H4 (cell line): ENCODE measurements at regions not wholly inside any gene's neighbourhood (a gene's known extent, or its start where the extent isn't known, plus 50 kb on each side); places are given as distances from the start of the nearest gene placed in this dataset.
"Not testable (repeated sequence)": the region's sequence is repeated elsewhere in the genome, so short reads cannot be mapped to it uniquely, and the experiment has no call there.

Experiments used
- DNase-seq: peaks from one replicate; pipeline ENCODE4 v3.0.0-alpha.2; 2015; ENCODE audit warnings: low spot score

DNA sequence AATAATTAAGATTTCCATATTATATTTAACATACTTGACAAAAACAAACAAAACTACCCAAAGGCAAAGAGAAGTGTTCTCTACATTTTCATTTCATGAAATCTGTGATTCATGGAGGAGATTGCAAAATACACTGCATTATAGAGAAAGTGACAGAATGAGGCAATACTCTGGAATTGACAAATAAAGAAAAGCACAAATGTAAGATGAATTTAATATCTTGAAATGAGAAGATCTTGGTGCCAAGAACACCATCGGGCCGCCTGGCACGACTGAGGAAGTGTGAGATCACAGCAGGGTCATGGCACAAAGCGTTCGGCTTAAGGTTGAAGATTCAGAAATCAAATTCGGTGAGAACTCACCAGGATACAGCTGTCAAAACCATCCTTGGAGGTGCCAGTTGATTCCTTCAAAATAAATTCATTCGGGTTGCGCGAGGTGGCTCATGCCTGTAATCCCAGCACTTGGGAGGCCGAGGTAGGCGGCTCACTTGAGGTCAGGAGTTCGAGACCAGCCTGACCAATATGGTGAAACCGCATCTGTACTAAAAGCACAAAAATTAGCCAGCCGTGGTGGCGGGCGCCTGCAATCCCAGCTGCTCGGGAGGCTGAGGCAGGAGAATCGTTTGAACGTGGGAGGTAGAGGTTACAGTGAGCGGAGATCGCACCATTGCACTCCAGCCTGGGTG, 174.0 kb upstream of the PFKP start:
- no peak for DNase-seq

DNA sequence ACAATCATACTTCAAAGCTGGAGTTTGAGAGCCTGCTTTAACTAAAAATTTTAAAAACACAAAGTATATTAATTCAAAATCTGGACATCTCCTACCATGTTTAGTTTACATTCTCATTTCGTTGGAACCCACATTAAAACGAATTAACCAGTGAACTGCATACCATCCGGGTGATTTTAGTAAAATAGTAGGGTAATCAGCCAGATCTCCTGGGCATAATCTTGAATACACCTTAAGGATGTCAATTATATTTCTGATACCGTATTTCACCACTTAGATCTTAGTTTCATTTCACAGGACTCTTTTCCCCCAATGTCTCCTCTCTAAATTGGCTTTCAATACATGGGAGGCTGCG, 175.6 kb upstream of the PFKP start:
- DNase-seq: no peak

DNA sequence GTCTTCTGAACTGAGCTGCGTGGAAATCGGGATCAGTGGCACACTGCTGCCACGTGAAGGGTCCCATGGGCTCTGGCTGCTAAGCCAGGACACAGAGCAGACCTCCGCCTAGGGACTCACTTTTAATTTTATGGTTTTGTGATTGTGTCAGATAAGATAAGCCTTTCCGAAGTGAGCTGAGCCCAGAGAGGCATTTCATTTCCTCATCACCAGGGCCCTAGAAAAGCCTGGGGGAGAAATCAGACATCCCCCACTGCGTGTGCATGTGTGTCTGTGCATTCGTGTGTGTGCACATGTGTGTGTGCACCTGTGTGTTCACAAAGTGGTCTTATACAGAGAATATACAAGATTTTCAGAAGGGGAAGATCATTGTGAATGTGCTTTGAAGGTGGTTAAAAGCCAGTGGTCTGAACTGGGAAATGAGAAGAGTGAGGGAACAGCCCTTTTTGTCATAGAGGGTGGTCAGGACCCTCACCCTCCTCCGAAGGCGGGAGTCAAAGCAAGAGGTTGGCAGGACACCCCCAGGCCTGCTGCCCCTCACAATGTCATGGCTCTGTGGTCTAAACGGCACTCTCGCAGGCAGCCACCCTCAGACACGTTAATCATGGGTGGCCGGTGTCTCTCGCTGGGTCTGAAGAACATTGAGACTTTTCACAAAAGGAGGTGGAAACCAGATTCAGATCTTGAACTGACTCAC, 176.1 kb upstream of the PFKP start:
- DNase-seq: no peak

DNA sequence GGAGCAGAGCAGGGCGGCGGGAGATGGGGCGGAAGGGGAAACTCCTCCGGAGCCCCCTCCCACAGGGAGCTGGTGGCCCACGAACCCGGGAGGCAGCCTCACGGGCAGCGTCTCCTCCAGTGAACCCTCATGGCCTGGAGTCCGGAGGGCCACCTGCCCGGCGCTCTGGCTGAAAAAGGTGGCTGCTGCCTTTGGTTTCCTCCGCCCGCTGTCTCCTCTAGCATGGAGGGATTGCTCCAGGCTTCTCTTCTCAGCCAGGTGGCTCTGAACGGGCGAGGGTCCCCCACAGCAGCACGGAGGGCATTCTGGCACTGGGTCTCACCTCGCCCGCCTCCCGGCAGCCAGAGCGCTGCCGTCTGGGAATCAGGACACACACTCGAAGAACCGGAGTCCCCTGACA, 177.3 kb upstream of the PFKP start:
- no peak for DNase-seq

DNA sequence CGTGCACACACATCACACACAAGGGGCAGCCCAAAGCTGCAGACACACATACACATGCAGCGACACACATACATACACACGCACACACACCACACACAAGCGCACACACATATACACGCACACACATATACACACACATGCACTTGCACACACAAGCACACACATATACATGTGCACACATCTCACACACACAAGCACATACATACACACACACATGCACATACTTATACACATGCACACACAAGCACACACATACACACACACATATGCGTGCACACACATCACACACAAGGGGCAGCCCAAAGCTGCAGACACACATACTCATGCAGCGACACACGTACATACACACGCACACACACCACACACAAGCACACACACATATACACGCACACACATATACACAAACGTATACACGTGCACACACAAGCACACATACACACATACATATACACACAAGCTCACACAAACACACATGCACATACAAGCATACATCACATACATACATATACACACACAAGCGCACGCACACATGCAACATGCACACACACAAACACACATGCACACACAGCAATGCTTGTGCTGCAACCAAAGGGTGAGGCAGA, 178.8 kb upstream of the PFKP start:
- no peak for DNase-seq

DNA sequence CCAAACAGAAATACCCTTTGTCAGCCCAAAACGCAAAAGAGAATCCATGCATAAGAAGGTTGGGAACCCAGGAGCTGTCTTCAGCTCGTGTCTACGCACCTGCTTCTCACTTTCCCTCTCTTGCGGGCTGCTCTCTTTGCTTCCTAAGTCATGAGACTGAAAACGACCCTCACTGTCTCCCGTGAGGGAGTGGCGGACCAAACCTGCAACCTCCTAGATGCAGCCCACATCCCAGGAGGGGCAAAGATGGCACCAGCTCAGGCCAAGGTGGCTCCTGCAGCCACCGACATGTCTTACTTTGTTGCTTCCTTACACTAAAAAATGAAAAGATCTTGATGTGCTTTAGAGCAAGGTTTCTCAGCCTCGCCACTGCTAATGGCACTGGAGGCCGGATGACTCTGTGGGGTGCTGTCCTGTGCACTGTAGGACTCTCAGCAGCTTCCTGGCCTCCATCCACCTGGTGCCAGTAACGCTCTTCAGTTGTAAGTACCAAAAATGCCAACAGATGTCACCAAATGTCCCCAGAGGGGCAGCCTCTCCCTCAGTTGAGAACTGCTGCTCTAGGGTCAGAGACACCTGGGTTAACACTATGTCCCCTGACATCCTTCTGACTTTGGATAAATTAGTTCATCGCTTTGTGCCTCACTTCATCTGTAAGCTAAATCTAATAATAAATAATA, 179.8 kb upstream of the PFKP start:
- DNase-seq: no peak

DNA sequence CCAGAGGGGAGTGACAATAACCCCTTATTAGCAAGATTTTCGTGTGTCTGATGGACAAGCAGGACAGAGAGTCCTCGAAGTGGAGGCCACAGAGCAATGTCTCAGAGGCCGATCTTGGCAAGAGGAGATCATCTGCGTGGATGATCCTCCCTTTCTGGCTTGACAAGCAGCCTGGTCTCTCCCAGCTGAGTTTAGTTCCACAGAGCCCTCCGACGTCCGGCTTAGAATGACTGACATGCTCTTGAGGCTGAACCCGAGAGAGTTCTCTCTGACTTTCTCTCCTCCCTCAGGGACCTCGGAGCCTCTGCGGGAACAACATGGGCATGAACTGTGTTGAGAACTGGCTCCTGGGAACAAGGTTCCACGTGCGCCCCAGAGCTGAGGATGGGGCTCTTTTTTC, 180.7 kb upstream of the PFKP start:
- DNase-seq: no peak

DNA sequence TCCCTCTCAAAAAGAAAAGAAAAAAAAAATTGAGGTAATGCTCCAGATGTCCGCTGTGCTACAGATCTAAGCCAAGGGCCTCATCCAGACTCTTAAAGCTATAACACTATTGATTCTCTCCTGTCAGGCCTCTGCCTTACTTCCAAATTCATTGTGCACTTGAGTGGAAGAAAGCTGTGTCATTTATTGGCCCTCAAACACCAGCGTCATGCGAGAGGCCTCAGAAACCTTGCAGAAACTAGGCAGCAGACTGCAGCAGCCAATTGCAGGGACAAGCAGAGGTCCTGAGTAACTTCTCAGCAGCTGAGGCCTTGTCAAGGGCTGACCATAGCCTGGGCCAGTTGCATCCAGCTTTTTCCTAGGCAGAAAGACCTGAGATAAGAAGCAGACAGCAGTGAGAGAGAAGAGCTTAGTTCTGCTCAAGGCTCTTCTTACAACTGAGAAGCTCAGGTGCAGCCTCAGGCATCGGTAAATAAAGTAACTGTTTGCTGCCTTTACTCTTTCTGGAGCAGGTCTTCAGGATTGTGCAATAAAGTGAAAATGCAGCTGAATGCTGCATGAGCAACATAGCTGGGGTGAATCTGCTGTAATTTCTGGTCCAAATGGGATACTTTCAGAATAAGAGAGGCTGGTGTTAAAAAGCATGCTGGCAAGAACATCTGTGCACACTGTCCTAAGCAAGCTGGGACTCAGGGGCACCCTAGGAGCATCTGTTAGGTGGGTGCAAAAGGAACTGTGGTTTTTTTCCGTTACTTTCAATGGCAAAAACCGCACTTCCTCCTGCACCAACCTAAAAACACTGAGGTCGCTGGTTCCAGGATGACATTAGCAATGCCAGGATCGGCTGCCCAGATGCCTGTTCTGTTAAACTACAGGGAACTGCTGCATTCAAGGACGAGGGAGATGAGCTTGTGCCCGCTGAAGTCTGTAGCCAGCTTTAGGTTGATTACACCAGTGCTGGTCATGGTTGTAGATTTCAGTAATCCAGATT, 181.8 kb upstream of the PFKP start:
- DNase-seq: no peak

DNA sequence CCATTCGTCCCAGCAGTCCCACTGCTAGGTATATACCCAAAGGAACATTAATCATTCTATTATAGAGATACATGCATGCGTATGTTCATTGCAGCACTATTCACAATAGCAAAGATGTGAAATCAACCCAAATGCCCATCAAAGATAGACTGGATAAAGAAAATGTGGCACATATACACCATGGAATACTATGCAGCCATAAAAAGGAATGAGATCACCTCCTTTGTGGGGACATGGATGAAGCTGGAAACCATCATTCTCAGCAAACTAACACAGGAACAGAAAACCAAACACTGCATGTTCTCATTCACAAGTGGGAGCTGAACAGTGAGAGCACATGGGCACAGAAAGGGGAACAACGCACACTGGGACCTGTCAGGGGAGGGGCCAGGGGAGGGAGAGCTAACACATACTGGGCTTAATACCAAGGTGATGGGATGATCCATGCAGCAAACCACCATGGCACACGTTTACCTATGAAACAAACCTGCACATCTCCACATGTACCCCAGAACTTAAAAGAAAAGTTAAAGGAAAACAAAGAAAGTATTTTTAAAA, 183.3 kb upstream of the PFKP start:
- DNase-seq: not testable (repeated sequence)

DNA sequence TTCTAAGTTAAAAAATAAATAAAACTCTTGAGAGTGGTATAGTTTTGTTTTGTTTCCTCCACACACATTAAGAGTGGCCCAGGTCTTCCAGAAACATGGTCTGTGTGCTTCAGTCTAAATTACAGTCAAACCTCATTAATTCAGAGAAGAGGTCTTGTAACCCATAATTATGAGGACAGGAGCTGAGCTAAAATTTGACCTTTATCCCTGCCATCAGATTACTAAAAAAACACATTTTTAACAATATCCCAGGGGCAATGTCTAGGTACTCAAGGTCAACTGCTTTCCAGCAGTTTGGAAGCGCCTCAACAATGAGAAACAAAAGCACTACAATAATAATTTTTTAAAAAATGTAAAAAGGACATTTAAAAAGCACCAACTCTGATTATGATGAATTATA, 184.1 kb upstream of the PFKP start:
- no peak for DNase-seq

DNA sequence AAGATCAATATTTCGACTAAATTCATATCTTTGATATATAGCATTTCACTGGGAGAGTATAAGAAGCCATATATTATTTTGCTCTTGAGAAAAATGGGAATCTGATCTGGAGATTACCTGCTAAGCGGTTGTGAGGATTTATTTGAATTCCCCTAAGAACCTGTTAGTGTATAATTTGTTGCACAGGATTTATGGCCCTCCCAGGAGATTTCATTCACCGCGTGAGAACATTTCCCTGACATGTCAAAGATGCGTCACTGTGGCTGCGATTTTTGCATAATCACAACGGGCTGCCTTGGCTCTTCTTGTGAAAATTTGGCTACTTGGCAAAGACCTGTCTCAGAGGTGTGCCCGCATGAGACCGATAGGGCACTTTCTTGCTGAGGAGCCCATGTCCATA, 184.7 kb upstream of the PFKP start:
- DNase-seq: no peak

DNA sequence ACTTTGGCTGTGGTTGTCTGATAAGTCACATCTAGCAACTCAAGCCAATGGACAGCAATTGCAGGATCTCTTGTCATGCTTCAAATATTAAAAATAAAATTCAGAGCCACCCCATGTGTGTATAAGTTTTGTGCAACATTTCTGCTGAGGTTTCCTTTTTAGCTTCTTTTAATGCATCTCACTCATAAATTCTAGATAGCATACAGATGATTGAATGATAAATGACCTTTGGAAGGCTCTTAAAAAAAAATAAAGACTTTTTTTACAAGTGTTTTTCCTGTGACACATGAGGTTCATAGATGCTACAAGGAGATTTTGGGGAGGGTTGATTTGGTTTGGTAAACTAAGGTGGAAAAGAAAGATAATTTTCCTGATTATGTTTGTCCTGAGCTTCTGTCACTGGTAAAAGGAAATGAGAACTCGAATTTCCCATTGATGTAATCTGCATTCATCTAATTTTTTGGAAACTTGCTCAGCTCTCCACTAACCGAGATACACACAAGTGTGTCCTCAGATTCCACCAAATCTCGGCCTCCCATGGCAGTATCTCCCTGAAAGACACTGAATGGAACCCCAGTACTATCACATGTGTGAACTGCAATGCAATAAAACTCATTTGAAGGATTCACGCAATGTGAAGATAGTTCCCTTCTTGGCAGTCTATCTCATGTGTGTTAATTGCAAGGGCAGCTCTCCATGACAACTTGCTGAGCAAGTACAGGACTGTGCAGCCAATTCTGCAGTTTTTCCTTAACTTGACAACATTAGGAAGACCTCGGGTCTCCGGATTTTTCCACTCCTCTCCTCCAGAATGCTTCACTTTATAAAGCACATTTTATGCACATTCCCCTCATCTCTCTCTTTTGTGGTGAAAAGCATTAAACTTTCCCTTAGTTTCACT, 185.4 kb upstream of the PFKP start:
- DNase-seq: no peak

DNA sequence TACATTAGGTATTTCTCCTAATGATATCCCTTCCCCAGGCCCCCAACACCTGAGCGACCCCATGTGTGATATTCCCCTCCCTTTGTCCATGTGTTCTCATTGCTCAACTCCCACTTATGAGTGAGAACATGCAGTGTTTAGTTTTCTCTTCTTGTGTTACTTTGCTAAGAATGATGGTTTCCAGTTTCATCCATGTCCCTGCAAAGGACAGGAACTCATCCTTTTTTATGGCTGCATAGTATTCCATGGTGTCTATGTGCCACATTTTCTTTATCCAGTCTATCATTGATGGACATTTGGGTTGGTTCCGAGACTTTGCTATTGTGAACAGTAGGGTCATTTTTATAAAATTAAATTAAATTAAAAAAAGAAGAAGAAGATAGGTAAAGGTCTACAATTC, 187.3 kb upstream of the PFKP start:
- not testable (repeated sequence) for DNase-seq

DNA sequence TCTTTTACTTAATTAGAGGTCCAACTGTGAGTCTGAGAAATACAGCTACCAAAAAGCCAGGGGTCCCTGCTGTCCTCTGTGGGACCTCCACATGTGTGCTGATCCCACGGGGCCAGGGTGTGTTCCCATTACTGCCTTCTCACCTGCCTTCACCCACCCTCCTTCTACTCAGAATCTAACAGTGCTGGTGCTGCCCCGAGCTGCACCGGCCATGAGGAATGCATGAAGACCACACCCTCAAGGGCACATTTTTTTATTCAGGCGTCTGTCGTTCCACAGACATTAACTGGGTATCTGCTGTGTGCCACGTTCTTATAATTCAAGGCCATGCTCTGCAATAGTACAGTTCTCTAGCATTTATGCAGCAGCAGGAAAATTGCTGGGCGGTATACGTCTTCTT, 188.5 kb upstream of the PFKP start:
- no peak for DNase-seq

DNA sequence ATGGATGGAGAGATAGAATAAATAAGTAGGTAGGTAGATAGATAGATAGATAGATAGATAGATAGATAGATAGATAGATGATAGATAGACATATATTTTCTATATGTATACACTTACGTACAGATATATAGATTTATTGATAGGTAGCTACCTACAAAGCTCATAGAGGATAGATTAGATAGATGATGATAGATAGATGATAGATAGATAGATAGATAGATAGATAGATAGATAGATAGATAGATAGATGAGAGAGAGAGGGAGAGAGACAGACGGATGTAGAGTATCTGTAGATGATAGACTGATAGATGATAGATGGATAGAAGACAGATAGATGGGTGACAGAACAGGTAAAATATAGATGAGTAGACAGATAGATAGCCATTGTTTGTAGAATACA, 191.3 kb upstream of the PFKP start:
- no peak for DNase-seq

DNA sequence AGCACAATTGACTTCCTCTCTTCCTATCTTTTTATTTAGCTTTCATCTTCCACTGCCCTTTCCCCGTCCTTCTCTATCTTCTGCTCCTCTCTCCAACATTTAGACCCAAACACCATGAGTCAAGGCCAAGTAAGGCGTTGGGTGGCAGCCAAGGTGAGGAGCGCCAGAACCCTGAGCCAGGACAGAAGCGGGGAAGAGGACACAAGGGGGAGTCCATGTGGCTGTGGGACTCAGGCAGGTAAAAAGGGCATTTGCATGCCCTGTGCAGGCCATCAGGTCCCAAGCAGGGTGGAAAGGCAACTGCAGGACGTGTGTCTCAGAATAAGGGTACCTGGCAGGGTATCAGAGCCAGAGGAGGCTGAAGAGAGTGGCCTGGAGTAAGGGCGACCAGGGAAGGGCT, 192.4 kb upstream of the PFKP start:
- DNase-seq: no peak

DNA sequence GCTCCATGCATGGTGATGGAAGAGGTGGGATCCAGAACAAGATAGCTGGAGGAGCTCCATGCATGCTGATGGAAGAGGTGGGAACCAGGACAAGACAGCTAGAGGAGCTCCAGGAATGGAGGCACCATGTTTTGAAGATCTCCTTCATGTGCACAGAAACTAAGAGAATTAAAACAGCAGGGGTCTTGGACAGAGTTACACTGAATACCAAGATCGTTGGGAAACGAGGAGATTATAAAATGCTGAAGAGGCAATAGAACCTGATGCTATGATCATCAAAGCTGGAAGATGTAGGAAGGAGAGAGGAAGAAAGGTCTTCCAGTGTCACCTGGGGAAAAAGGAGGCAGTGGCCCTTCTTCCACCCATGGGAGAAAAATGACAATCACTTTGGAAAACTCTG, 193.6 kb upstream of the PFKP start:
- no peak for DNase-seq

DNA sequence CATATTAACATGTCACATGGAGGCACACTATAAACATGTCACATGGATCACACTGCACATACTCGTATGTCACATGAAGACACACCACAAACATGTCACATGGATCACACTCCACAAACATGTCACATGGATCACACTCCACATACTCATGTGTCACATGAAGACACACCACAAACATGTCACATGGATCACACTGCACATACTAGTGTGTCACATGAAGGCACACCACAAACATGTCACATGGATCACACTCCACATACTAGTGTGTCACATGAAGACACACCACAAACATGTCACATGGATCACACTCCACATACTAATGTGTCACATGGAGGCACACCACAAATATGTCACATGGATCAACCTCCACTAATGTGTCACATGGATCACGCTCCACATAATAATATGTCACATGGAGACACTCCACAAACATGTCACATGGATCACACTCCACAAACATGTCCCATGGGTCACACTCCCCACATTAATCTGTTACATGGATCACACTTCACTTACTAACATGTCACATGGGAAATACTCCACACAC, 195.6 kb upstream of the PFKP start:
- DNase-seq: no peak

DNA sequence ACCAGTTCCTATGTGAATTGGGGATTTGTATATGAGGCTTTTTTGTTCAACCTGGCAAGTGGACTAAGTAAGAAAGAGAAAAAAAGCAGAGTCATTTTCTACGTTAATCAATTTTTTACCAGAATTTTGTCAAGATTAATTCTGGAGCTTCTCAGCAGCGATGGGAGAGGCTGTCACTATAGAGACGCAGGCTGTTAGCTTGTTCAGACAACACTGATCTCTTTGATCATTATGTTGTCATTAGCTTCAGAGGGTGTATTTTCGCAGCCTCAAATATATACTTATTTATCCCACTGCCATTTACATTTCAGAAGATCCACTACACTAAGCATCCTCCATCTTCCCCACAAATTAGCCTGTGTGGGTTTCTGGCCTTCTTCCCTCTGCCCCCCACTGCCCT, 196.7 kb upstream of the PFKP start:
- DNase-seq: no peak

DNA sequence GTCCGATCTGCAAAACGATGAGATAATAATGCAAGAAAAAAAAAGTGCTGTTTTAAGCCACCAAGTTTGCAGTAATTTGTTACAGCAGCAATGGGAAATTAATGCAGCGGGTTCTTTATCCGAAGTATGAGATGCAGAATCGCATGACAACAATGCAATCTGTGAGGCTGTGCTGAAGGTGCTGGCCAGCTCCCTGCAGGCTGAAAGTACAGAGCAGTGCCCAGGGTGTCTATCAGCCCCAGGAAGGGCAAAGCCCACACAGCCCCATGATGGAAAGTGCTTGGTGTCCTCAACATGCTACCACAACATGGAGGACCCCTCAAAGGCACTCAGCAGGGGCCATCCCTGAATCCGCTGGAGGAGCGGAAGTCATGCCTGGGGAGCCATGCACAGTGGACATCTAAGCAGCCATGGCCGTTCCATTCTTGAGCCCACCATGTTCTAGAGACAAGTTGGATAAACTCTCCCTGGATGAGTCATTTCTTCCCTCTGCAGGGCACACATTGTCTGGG, 199.5 kb upstream of the PFKP start:
- no peak for DNase-seq
